ENCODE measurements at regions not wholly inside any gene's neighbourhood (a gene's known extent, or its start where the extent isn't known, plus 50 kb on each side); places are given as distances from the start of the nearest gene placed in this dataset.

GRCh38 chr2:17076533-17076932 lies 410.9 kb upstream of the CYRIA start:
- TF ChIP-seq CREB1 (CRISPR knock-in tag; IDR thresholded peaks at IDR 0.05; ENCODE audit: low read depth) (no peak), EZH2 (IDR thresholded peaks at IDR 0.05; ENCODE audit: low read depth, unreplicated experiment) (no peak), EZH2phosphoT487 (IDR thresholded peaks at IDR 0.05; ENCODE audit: unreplicated experiment) (no peak)
- TF ChIP-seq, protein P1, sequence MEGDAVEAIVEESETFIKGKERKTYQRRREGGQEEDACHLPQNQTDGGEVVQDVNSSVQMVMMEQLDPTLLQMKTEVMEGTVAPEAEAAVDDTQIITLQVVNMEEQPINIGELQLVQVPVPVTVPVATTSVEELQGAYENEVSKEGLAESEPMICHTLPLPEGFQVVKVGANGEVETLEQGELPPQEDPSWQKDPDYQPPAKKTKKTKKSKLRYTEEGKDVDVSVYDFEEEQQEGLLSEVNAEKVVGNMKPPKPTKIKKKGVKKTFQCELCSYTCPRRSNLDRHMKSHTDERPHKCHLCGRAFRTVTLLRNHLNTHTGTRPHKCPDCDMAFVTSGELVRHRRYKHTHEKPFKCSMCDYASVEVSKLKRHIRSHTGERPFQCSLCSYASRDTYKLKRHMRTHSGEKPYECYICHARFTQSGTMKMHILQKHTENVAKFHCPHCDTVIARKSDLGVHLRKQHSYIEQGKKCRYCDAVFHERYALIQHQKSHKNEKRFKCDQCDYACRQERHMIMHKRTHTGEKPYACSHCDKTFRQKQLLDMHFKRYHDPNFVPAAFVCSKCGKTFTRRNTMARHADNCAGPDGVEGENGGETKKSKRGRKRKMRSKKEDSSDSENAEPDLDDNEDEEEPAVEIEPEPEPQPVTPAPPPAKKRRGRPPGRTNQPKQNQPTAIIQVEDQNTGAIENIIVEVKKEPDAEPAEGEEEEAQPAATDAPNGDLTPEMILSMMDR (conservative IDR thresholded peaks at IDR 0.05; ENCODE audit: low read depth in 2 of 2), result no peak
- TF ChIP-seq, protein P2, sequence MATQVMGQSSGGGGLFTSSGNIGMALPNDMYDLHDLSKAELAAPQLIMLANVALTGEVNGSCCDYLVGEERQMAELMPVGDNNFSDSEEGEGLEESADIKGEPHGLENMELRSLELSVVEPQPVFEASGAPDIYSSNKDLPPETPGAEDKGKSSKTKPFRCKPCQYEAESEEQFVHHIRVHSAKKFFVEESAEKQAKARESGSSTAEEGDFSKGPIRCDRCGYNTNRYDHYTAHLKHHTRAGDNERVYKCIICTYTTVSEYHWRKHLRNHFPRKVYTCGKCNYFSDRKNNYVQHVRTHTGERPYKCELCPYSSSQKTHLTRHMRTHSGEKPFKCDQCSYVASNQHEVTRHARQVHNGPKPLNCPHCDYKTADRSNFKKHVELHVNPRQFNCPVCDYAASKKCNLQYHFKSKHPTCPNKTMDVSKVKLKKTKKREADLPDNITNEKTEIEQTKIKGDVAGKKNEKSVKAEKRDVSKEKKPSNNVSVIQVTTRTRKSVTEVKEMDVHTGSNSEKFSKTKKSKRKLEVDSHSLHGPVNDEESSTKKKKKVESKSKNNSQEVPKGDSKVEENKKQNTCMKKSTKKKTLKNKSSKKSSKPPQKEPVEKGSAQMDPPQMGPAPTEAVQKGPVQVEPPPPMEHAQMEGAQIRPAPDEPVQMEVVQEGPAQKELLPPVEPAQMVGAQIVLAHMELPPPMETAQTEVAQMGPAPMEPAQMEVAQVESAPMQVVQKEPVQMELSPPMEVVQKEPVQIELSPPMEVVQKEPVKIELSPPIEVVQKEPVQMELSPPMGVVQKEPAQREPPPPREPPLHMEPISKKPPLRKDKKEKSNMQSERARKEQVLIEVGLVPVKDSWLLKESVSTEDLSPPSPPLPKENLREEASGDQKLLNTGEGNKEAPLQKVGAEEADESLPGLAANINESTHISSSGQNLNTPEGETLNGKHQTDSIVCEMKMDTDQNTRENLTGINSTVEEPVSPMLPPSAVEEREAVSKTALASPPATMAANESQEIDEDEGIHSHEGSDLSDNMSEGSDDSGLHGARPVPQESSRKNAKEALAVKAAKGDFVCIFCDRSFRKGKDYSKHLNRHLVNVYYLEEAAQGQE (IDR thresholded peaks at IDR 0.05; ENCODE audit: unreplicated experiment), result no peak

Measured in GM23338 (cell line).